ENCODE measurements at regions not wholly inside any gene's neighbourhood (a gene's known extent, or its start where the extent isn't known, plus 50 kb on each side); places are given as distances from the start of the nearest gene placed in this dataset.

GRCh38 chr3:84820126-84820525 lies 138.7 kb upstream of the CADM2 start:
- no peak overlapping the region for H3K4me3 ChIP-seq
- DNase-seq = no peak
- intact Hi-C loops (cut with DNase I; ENCODE audit: low total_unique reads) = no loop called here
- no peaks in the 10 kb centered on the region for H3K9me3 ChIP-seq
- TF ChIP-seq CTCF (IDR thresholded peaks at IDR 0.05) (no peak), POLR2A (IDR thresholded peaks at IDR 0.05) (no peak)
- H3K27me3 ChIP-seq = no peaks in the 10 kb centered on the region
- H3K36me3 ChIP-seq = no peaks in the 10 kb centered on the region
- no peak overlapping the region for H3K27ac ChIP-seq
- H3K4me1 ChIP-seq = no peaks in the 10 kb centered on the region

GRCh38 chr3:84820906-84821305 lies 137.9 kb upstream of the CADM2 start:
- Histone ChIP-seq H3K36me3 (no peaks in the 10 kb centered on the region), H3K9me3 (no peaks in the 10 kb centered on the region), H3K27me3 (no peaks in the 10 kb centered on the region), H3K27ac (no peak overlapping the region), H3K4me3 (no peak overlapping the region), H3K4me1 (no peaks in the 10 kb centered on the region)
- intact Hi-C loops (cut with DNase I; ENCODE audit: low total_unique reads) = no loop called here
- TF ChIP-seq POLR2A (IDR thresholded peaks at IDR 0.05) = no peak
- no peak for TF ChIP-seq CTCF (IDR thresholded peaks at IDR 0.05)
- DNase-seq = no peak

GRCh38 chr3:84825817-84826216 lies 133.0 kb upstream of the CADM2 start:
- H3K36me3 ChIP-seq = no peaks in the 10 kb centered on the region
- TF ChIP-seq POLR2A (IDR thresholded peaks at IDR 0.05) (no peak), CTCF (IDR thresholded peaks at IDR 0.05) (no peak)
- H3K4me3 ChIP-seq = no peak overlapping the region
- no peak overlapping the region for H3K27ac ChIP-seq
- H3K9me3 ChIP-seq = no peaks in the 10 kb centered on the region
- no peak for DNase-seq
- no peaks in the 10 kb centered on the region for H3K27me3 ChIP-seq
- intact Hi-C loops (cut with DNase I; ENCODE audit: low total_unique reads) = no loop called here
- no peaks in the 10 kb centered on the region for H3K4me1 ChIP-seq

GRCh38 chr3:84830476-84830875 lies 128.3 kb upstream of the CADM2 start:
- TF ChIP-seq POLR2A (IDR thresholded peaks at IDR 0.05) (no peak), CTCF (IDR thresholded peaks at IDR 0.05) (no peak)
- H3K4me1 ChIP-seq = no peaks in the 10 kb centered on the region
- H3K36me3 ChIP-seq = no peaks in the 10 kb centered on the region
- no peak overlapping the region for H3K27ac ChIP-seq
- H3K4me3 ChIP-seq = no peak overlapping the region
- no peak for DNase-seq
- intact Hi-C loops (cut with DNase I; ENCODE audit: low total_unique reads) = no loop called here
- no peaks in the 10 kb centered on the region for H3K27me3 ChIP-seq
- H3K9me3 ChIP-seq = no peaks in the 10 kb centered on the region

- Histone ChIP-seq H3K27me3 (no peaks in the 10 kb centered on the region), H3K4me3 (no peak overlapping the region), H3K36me3 (no peaks in the 10 kb centered on the region), H3K27ac (no peak overlapping the region), H3K4me1 (no peaks in the 10 kb centered on the region), H3K9me3 (no peaks in the 10 kb centered on the region)
- DNase-seq = no peak
- TF ChIP-seq CTCF (IDR thresholded peaks at IDR 0.05) (no peak), POLR2A (IDR thresholded peaks at IDR 0.05) (no peak)
- intact Hi-C loops (cut with DNase I; ENCODE audit: low total_unique reads) = no loop called here
Measured at GRCh38 chr3:84835366-84835765, 123.4 kb upstream of the CADM2 start.

All from uterus (tissue), 3 donors.